GM13977 (cell line): ENCODE measurements at regions not wholly inside any gene's neighbourhood (a gene's known extent, or its start where the extent isn't known, plus 50 kb on each side); places are given as distances from the start of the nearest gene placed in this dataset.

Experiments used
- DNase-seq: peaks from one replicate; pipeline ENCODE4 v3.0.0; 2012; ENCODE audit warnings: low spot score
- in situ Hi-C: fragments of 300-500 bp; cut with MboI; formaldehyde crosslinking; loops from one replicate; pipeline ENCODE4 v1.12.0; 2022; ENCODE audit warnings: low sequenced_read_pairs, low pct_unique_long_range_greater_than_20kb, mixed read lengths, inconsistent platforms; ENCODE audit not compliant: unreplicated experiment
- TF ChIP-seq, protein P1 (sequence below): IDR thresholded peaks from 2 replicates; pipeline ENCODE4 v1.5.1; 2012; ENCODE audit warnings: mild to moderate bottlenecking, control low read depth; ENCODE audit not compliant: insufficient read depth; ENCODE audit errors: extremely low read depth, missing control alignments

DNA sequence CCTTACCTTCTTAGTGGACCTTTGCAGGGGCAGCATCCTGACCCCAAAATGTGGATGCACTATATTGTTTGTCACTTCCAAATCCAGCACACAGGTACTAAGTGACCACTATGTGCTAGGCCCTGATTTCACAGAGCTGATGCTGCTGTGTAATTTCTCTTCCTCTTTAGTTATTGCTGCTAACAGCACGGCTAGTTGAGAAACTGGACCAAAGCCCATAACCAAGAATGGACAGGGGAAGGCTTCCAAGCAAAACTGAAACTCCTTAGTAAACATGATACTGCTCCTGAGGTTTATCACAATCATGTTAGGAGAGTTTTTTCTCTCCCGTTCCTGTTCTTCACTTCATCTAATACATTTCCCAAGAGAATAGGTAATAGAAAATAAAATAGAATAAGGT, 172.9 kb upstream of the TTC29 start:
- in situ Hi-C loops = no loop called here
- TF ChIP-seq, protein P1, sequence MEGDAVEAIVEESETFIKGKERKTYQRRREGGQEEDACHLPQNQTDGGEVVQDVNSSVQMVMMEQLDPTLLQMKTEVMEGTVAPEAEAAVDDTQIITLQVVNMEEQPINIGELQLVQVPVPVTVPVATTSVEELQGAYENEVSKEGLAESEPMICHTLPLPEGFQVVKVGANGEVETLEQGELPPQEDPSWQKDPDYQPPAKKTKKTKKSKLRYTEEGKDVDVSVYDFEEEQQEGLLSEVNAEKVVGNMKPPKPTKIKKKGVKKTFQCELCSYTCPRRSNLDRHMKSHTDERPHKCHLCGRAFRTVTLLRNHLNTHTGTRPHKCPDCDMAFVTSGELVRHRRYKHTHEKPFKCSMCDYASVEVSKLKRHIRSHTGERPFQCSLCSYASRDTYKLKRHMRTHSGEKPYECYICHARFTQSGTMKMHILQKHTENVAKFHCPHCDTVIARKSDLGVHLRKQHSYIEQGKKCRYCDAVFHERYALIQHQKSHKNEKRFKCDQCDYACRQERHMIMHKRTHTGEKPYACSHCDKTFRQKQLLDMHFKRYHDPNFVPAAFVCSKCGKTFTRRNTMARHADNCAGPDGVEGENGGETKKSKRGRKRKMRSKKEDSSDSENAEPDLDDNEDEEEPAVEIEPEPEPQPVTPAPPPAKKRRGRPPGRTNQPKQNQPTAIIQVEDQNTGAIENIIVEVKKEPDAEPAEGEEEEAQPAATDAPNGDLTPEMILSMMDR = no peak
- DNase-seq = peak; percentile 7

DNA sequence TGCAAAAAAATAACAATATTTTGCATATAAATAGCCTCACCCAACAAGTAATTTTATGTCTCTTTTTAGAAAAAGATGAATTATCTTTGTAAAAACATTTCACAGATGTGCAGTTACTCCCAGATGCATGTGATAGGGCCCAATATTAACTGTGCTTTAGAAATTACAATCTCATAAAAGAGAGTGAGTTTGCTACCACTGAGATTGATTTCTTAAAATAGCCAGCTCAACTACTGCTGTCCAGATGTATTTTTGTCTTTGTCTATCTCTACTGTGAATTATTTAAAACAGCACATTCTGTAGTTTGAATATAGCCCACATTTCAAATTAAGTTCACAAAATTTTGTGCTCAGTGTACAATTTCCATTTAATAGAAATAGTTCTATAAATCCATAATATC, 177.0 kb upstream of the TTC29 start:
- no peak for DNase-seq
- in situ Hi-C loops = no loop called here
- TF ChIP-seq, protein P1 = no peak

DNA sequence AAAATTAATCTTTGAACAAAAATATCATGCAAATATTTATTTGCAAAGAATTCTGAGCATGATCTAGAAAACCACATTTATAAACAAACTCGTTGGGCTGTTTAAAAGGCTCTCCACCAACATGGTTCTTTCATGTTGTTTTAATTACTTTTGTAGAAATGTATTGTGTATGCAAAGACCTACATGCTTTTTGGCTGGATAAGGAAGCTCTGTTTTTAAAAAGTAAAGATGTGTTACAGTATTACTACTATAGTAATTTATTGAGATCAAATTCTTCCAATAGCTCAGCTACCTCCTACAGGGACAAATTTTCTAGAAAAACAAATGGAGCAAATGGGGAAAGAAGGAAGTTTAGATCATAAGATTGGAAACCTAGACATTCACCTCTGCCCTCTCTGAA, 177.5 kb upstream of the TTC29 start:
- no peak for DNase-seq
- in situ Hi-C loops = no loop called here
- TF ChIP-seq, protein P1 = no peak

DNA sequence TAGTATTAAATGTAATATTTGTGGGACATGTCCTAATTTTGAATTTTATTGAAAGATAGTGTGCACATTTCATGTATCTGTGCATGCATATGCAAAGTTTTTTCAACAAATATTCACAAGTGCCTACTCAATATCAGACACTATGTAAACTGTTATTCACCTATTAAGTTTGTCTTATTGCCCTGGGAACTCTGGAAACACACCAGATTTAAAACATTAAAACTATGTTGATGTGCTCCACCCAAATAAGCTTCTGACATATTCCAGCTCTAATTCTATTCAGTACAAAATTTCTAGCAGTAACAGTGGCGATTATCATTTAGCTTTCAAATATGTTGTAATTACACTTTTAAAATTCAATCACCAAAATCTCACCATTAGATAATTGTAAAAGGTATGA, 183.1 kb upstream of the TTC29 start:
- DNase-seq = no peak
- in situ Hi-C loops = no loop called here

DNA sequence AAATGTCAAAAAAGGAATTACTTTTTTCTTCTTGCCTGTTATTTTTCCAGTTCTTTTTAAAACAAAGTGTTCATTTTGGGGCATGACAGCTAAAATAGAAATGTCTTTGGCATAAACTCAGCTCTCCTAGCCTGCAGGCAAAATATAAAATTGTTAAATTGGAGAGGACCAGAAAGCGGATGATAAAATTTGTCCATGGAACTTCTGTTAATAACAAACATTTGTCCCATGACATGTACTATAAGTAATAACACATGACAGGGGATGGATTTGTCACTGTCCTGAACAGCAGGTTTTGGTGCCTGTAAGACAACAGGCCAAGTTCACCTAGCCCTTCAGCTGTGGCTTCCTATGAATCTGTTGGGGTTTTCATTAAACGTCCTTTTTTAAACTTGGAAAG, 184.0 kb upstream of the TTC29 start:
- TF ChIP-seq, protein P1 = no peak

More for the DNA sequence above, 183.1 kb upstream of the TTC29 start:
- TF ChIP-seq, protein P1 = no peak

DNA sequence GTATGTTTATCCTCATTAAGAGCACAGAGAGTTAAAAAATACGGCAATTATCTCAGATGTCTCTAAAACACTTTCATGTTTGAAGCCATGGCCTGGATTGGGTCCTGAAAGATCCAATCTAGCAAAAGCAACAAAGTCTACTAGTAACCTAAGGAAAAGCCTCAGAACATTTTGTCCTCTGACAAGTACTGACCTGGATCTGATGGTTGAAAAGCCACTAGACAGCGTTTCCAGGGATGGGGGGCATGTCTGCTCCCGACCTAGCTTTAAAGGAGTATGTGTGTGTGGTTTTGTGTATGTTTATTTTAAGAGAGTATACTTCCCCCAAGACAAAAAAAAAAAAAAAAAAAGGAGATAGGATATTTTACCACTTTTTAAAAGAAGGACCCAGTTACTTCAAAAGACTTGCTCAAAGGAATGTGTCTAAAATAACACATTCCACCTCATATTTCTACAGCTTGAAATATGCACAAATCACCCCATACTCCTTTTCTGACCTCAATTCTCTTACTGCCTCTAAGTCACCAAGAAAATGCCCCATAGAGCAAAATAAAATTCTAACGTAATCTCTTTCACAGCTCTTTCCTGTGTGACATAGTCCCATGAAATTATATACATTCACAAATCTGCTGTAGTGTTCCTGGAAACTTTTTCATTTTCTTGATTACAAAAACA, 189.0 kb upstream of the TTC29 start:
- in situ Hi-C loops = no loop called here
- DNase-seq = no peak
- TF ChIP-seq, protein P1 = no peak

More for the DNA sequence above, 184.0 kb upstream of the TTC29 start:
- DNase-seq = no peak
- in situ Hi-C loops = no loop called here
